Thyroid gland (tissue), 4 donors: ENCODE measurements at regions not wholly inside any gene's neighbourhood (a gene's known extent, or its start where the extent isn't known, plus 50 kb on each side); places are given as distances from the start of the nearest gene placed in this dataset.

ENCODE experiments used
- CTCF ChIP-seq, 6 experiments: fragments of 200-600 bp in 3 of 6; fragments of 450-650 bp in 3 of 6; sonication (generic) in 3 of 6; IDR thresholded peaks; one replicate each; pipeline ENCODE4 v1.5.1; 2016 to 2019; ENCODE audit warnings: antibody characterized with exemption in 6 of 6, mild to moderate bottlenecking in 2 of 6, inconsistent platforms in 1 of 6, moderate library complexity in 1 of 6
- POLR2A ChIP-seq, 2 donors: fragments of 450-650 bp; IDR thresholded peaks; one replicate each; pipeline ENCODE4 v1.6.1; 2017; ENCODE audit warnings: antibody characterized with exemption in 2 of 2, mild to moderate bottlenecking in 2 of 2, moderate library complexity in 1 of 2

DNA sequence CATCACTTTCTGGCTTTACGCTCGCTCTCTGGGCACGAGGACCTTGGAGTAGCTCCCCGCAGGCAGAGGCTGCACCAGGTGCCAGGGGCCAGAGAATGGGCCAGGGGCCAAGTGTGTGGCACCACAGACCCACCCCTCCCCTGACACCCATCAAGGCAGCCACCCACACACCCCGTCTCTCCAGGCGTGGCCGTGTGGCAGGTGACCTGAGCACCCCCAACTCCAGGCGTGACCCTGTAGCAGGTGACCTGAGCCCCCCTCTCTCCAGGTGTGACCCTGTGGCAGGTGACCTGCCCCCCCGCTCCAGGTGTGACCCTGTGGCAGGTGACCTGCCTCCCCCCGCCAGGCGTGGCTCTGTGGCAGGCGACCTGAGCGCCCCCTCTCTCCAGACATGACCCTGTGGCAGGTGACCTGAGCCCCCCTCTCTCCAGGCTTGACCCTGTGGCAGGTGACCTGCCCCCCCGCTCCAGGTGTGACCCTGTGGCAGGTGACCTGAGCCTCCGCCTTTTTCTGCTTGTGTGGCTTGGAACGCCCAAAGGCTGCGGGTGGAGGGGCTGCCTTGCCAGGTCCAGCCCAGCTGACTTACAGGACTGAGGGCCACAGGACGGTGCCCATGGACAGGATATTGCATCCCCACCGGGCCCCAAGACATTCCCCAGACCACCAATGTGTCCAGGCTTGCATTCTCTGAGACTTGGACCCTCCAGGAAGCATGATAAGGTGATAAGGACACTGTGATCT lies 667.2 kb downstream of the BRD1 start:
- TF ChIP-seq CTCF (IDR thresholded peaks at IDR 0.05) = no peak
- TF ChIP-seq POLR2A (IDR thresholded peaks at IDR 0.05) = no peak
